GM12878 (cell line): ENCODE measurements at regions not wholly inside any gene's neighbourhood (a gene's known extent, or its start where the extent isn't known, plus 50 kb on each side); places are given as distances from the start of the nearest gene placed in this dataset.

ENCODE experiments used
- ATAC-seq: fragments of 200-7000 bp; cut with Tn5 transposase; 3 replicates; pipeline ENCODE4 v1.9.1; 2020; ENCODE audit warnings: mild to moderate bottlenecking, moderate library complexity
- BruUV-seq: library from RNA; stranded (reverse); fragments of 400-500 nt; replicated peaks from 2 replicates; lab custom pipeline; 2021; lab: Mats Ljungman, UMichigan
- CTCF ChIA-PET: fragments of 300-600 bp; sonication (Branson Sonifier 250); formaldehyde crosslinking; extraction: SDS; loops from one replicate; lab custom pipeline; 2021; ENCODE audit warnings: inconsistent platforms; lab: Yijun Ruan, JAX
- POLR2A ChIA-PET: fragments of 350-600 bp; formaldehyde crosslinking; extraction: SDS; loops from one replicate; lab custom pipeline; 2021; ENCODE audit warnings: inconsistent platforms; lab: Charles Lee
- RAD21 ChIA-PET: fragments of 300-600 bp; sonication (Branson Sonifier 250); formaldehyde crosslinking; loops from one replicate; lab custom pipeline; 2023; ENCODE audit warnings: antibody characterized with exemption; ENCODE audit not compliant: unreplicated experiment; lab: Charles Lee
- SMC1A ChIA-PET: fragments of 300-600 bp; sonication (Branson Sonifier 250); formaldehyde crosslinking; loops from one replicate; lab custom pipeline; 2023; ENCODE audit not compliant: unreplicated experiment, uncharacterized antibody; lab: Charles Lee
- DNase-seq: peaks from one replicate; pipeline ENCODE4 v3.0.0-alpha.2; 2011; ENCODE audit warnings: low read depth, low spot score
- FAIRE-seq: peaks from 3 replicates; lab custom pipeline; 2011; peaks lifted over from hg19 to GRCh38; lab: Jason Lieb, UNC
- H2AFZ ChIP-seq: 2 replicates; pipeline ENCODE4 v1.6.0; 2011; ENCODE audit warnings: low read depth, low read length, control low read depth; ENCODE audit not compliant: control insufficient read depth
- H3K27ac ChIP-seq: 2 replicates; pipeline ENCODE4 v1.5.1; 2011; ENCODE audit warnings: control low read depth; ENCODE audit not compliant: control insufficient read depth, insufficient read depth
- H3K27me3 ChIP-seq, 2 experiments: replicated peaks in 1 of 2; 2 replicates each; pipeline versions ENCODE4 v1.6.0 to v1.6.1; 2011; ENCODE audit warnings: low read length in 1 of 2; ENCODE audit not compliant: control insufficient read depth in 2 of 2, insufficient read depth in 2 of 2
- H3K36me3 ChIP-seq, 2 experiments: 2 replicates each; pipeline ENCODE4 v1.5.1; 2011; ENCODE audit warnings: low read length in 1 of 2; ENCODE audit not compliant: control insufficient read depth in 2 of 2, insufficient read depth in 2 of 2
- H3K4me1 ChIP-seq: 2 replicates; pipeline ENCODE4 v1.6.1; 2011; ENCODE audit warnings: mild to moderate bottlenecking, low read length, moderate library complexity, mixed read lengths; ENCODE audit not compliant: control insufficient read depth, insufficient read depth
- H3K4me2 ChIP-seq: 2 replicates; pipeline ENCODE4 v1.6.0; 2011; ENCODE audit warnings: control low read depth; ENCODE audit not compliant: control insufficient read depth, insufficient read depth
- H3K4me3 ChIP-seq: fragments of 200-600 bp; sonication (generic); 2 replicates; pipeline ENCODE4 v1.5.1; 2016
- H3K79me2 ChIP-seq: 2 replicates; pipeline ENCODE4 v1.6.0; 2011; ENCODE audit warnings: low read length; ENCODE audit not compliant: control insufficient read depth, insufficient read depth
- H3K9ac ChIP-seq: 2 replicates; pipeline ENCODE4 v1.8.0; 2011; ENCODE audit warnings: low read length, control low read depth, mixed read lengths; ENCODE audit not compliant: control insufficient read depth, insufficient read depth
- H3K9me3 ChIP-seq: replicated peaks from 3 replicates; pipeline ENCODE4 v1.5.1; 2011; ENCODE audit warnings: mild to moderate bottlenecking, low read length; ENCODE audit not compliant: control insufficient read depth, insufficient read depth
- H4K20me1 ChIP-seq: 2 replicates; pipeline ENCODE4 v1.6.0; 2011; ENCODE audit not compliant: control insufficient read depth, insufficient read depth
- ELK1 ChIP-seq: IDR thresholded peaks from 2 replicates; pipeline ENCODE4 v1.6.1; 2012; ENCODE audit warnings: low read depth, low read length, improper control_type of control experiment
- HDAC2 ChIP-seq: fragments of 200-600 bp; sonication (generic); IDR thresholded peaks from 2 replicates; pipeline ENCODE4 v1.6.1; 2017
- HSF1 ChIP-seq: fragments of 150-350 bp; IDR thresholded peaks from 2 replicates; pipeline ENCODE4 v1.6.1; 2014; ENCODE audit warnings: mild to moderate bottlenecking, low read depth, low read length
- IKZF1 ChIP-seq: fragments of 450-650 bp; conservative IDR thresholded peaks from 2 replicates; pipeline ENCODE4 v1.6.1; 2017; ENCODE audit warnings: antibody characterized with exemption, mild to moderate bottlenecking
- IRF3 ChIP-seq: fragments of 450-650 bp; IDR thresholded peaks from 2 replicates; pipeline ENCODE4 v1.6.1; 2014; ENCODE audit warnings: mild to moderate bottlenecking
- NFYA ChIP-seq: IDR thresholded peaks from 2 replicates; pipeline ENCODE4 v1.6.1; 2011; ENCODE audit warnings: low read depth, mild to moderate bottlenecking, low read length, improper control_type of control experiment, borderline replicate concordance
- NKRF ChIP-seq: fragments of 450-650 bp; conservative IDR thresholded peaks from 2 replicates; pipeline ENCODE4 v1.6.1; 2017; ENCODE audit warnings: mild to moderate bottlenecking, moderate library complexity
- PBX3 ChIP-seq: IDR thresholded peaks from 2 replicates; pipeline ENCODE4 v1.6.1; 2011; ENCODE audit warnings: mild to moderate bottlenecking, low read depth, low read length, moderate library complexity; ENCODE audit not compliant: insufficient replicate concordance
- PRDM15 ChIP-seq: fragments of 450-650 bp; formaldehyde crosslinking; IDR thresholded peaks from 2 replicates; pipeline ENCODE4 v1.4.0; 2020; ENCODE audit warnings: mild to moderate bottlenecking, moderate library complexity
- ZNF274 ChIP-seq: IDR thresholded peaks from one replicate; pipeline ENCODE4 v1.8.0; 2011; ENCODE audit not compliant: insufficient read length, insufficient read depth
- WGBS: methylation state at CpG from one replicate; pipeline ENCODE4 v1.1.6; 2016; ENCODE audit warnings: low lambda C conversion rate; ENCODE audit not compliant: insufficient replicate concordance, insufficient coverage; ENCODE audit errors: missing lambda C conversion rate; 5-methylcytosine and 5-hydroxymethylcytosine counted together
- in situ Hi-C: fragments of 300-500 bp; cut with MboI; formaldehyde crosslinking; loops from 9 replicates; pipeline ENCODE4 v1.14.3; 2018; ENCODE audit warnings: mixed read lengths
- intact Hi-C: fragments of 100-400 bp; cut with micrococcal nuclease; formaldehyde crosslinking; loops from one replicate; pipeline ENCODE4 v1.14.2; 2022; ENCODE audit not compliant: unreplicated experiment

- Histone ChIP-seq H3K4me1 (no peaks in the 10 kb centered on the region), H3K9ac (no peak overlapping the region), H2AFZ (no peak overlapping the region), H3K27me3 (peaks cover 2 to 5% of the 10 kb centered on the region in 2 experiments; a peak in 3 of 4 replicates), H3K36me3 (no peaks in the 10 kb centered on the region), H3K4me2 (no peak overlapping the region), H3K9me3 (no peaks in the 10 kb centered on the region), H3K27ac (no peak overlapping the region), H3K4me3 (no peak overlapping the region), H3K79me2 (no peaks in the 10 kb centered on the region), H4K20me1 (no peaks in the 10 kb centered on the region)
- 56% methylated on average over 6 of the region's 6 CpGs for WGBS
- DNase-seq (no peak), FAIRE-seq (no peak), ATAC-seq (no peak)
- intact Hi-C loops, result no loop called here
- ChIA-PET CTCF (no interaction called here), POLR2A (no interaction called here), RAD21 (interaction anchor here (1.0 to 1.4 kb wide), 4 partner anchors 9 to 232 kb away, joined by 3 to 4 read pairs (median 3); no protein-coding TSS in a partner anchor), SMC1A (interaction anchor here (1.0 kb wide), 1 partner anchor 13 kb away, joined by 3 read pairs; no protein-coding TSS in a partner anchor)
- no TSS peak for BruUV-seq
- in situ Hi-C loops, result no loop called here
- TF ChIP-seq IRF3, result no peak
- TF ChIP-seq PBX3, result no peak
- TF ChIP-seq ZNF274, result no peak
- TF ChIP-seq HSF1, result no peak
- TF ChIP-seq PRDM15 (CRISPR knock-in tag), result no peak
- no peak for TF ChIP-seq ELK1
- no peak for TF ChIP-seq NKRF
- TF ChIP-seq NFYA, result no peak
- no peak for TF ChIP-seq HDAC2
- TF ChIP-seq IKZF1, result no peak
Observed at GRCh38 chr3:194083637-194084224, 52.2 kb upstream of the HES1 start.
